ENCODE measurements at regions not wholly inside any gene's neighbourhood (a gene's known extent, or its start where the extent isn't known, plus 50 kb on each side); places are given as distances from the start of the nearest gene placed in this dataset.

DNA sequence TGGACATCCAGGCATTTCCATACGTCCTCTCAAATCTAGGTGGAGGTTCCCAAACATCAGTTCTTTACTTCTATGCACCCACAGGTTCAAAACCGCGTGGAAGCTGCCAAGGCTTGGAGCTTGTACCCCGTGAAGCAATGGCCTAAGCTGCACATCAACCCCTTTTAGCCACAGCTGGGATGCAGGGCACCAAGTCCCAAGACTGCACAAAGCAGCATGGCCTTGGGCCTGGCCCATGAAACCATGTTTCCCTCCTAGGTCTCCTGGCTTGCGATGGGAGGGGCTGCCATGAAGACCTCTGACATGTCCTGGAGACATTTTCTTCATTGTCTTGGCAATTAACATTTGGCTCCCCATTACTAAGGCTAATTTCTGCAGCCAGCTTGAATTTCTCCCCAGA, 88.9 kb upstream of the CBLN4 start:
- Histone ChIP-seq H3K36me3 (no peaks in the 10 kb centered on the region), H3K27me3 (ENCODE audit: low read depth) (no peaks in the 10 kb centered on the region), H3K4me1 (no peaks in the 10 kb centered on the region), H3K4me3 (no peak overlapping the region), H3K27ac (replicated peaks) (no peak overlapping the region), H3K9me3 (replicated peaks) (peaks cover 31% of the 10 kb centered on the region)
- TF ChIP-seq, protein P1, sequence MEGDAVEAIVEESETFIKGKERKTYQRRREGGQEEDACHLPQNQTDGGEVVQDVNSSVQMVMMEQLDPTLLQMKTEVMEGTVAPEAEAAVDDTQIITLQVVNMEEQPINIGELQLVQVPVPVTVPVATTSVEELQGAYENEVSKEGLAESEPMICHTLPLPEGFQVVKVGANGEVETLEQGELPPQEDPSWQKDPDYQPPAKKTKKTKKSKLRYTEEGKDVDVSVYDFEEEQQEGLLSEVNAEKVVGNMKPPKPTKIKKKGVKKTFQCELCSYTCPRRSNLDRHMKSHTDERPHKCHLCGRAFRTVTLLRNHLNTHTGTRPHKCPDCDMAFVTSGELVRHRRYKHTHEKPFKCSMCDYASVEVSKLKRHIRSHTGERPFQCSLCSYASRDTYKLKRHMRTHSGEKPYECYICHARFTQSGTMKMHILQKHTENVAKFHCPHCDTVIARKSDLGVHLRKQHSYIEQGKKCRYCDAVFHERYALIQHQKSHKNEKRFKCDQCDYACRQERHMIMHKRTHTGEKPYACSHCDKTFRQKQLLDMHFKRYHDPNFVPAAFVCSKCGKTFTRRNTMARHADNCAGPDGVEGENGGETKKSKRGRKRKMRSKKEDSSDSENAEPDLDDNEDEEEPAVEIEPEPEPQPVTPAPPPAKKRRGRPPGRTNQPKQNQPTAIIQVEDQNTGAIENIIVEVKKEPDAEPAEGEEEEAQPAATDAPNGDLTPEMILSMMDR (IDR thresholded peaks at IDR 0.05; ENCODE audit: borderline replicate concordance) = no peak
- no peak for DNase-seq
- intact Hi-C loops (cut with micrococcal nuclease) = no loop called here

DNA sequence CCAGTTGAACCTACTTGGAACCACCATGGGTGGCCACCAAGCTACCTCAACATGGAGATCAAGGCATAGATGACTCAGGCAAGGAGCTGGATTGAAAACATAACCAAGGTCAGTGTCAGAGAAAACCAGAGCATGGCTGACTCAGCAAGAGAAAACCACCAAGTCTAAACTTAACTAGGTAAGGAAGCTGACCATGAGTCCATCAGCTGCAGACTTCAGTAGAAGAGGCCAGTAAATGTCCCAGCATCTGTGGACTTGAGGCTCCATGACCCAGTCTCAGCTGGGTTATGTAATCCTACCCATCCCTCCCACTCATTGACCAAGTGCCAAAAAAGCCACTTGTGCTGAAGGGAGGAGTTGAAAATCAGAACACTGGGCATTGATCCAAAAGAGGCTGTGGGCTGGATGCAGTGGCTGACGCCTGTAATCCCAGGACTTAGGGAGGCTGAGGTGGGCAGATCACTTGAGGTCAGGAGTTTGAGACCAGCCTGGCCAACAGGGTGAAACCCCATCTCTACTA, 93.7 kb upstream of the CBLN4 start:
- Histone ChIP-seq H3K27ac (replicated peaks) (no peak overlapping the region), H3K4me1 (no peaks in the 10 kb centered on the region), H3K4me3 (no peak overlapping the region), H3K9me3 (replicated peaks) (peaks cover 36% of the 10 kb centered on the region), H3K27me3 (ENCODE audit: low read depth) (no peaks in the 10 kb centered on the region), H3K36me3 (no peaks in the 10 kb centered on the region)
- no peak for DNase-seq
- TF ChIP-seq, protein P1 (IDR thresholded peaks at IDR 0.05; ENCODE audit: borderline replicate concordance) = no peak
- intact Hi-C loops (cut with micrococcal nuclease) = no loop called here

DNA sequence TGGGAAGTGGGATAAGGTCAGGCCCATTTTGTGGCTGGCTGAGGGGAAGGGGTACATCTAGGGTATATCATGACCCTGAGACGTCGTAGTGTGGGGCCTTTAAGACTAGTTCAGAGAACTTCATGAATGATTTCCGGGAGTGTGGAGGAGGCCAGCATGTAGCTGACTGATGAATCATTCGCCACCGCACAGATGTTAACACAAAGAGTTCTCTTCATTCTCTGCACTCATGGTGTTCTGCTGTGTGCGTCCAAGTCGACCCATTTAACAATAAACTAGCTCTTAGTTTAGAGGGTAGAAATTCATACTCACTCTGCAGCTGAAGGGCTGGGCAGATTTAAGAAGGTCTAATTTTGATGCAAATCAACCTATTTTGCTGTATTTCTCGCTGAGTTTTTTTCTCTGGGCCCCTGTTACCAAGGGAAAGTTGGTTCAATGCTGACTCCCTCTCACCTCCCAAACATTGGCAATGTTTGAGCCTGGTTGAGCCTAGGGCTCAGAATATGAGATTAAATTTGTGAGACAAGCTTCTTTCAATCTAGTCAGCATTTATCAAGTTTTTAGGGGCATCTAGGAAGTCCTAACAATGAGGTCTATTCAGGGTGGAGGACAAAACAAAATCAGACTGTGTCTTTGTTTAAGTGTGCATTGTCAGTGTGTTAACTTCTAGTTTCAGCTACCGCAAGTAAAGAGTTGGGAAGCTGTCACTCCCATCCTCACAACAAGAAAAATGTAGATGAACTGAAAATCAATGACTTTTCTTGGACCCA, 106.8 kb upstream of the CBLN4 start:
- TF ChIP-seq, protein P1 (IDR thresholded peaks at IDR 0.05; ENCODE audit: borderline replicate concordance) = no peak
- no peaks in the 10 kb centered on the region for H3K36me3 ChIP-seq
- no peaks in the 10 kb centered on the region for H3K4me1 ChIP-seq
- H3K9me3 ChIP-seq (replicated peaks) = peaks cover 4% of the 10 kb centered on the region
- no peak overlapping the region for H3K4me3 ChIP-seq
- no peaks in the 10 kb centered on the region for H3K27me3 ChIP-seq (ENCODE audit: low read depth)
- no peak for DNase-seq
- intact Hi-C loops (cut with micrococcal nuclease) = no loop called here
- H3K27ac ChIP-seq (replicated peaks) = no peak overlapping the region

DNA sequence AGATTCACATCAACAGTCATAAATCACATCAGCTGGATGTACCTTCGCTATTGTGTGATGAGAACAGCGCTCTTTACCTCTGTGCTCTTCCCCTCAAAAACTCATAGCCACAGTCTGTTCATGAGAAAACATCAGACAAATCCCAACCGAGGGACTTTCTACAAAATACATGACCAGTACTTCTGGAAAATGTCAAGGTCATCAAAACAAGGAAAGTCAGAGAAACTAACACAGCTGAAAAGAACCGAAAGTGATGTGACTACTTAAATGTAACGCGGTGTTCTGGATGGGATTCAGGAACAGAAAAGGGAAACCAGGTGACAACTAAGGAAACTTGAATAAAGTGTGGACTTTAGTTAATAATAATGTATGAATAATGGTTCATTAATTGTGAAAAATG, 112.0 kb upstream of the CBLN4 start:
- Histone ChIP-seq H3K27ac (replicated peaks) (no peak overlapping the region), H3K36me3 (no peaks in the 10 kb centered on the region), H3K9me3 (replicated peaks) (peaks cover 4% of the 10 kb centered on the region), H3K4me1 (no peaks in the 10 kb centered on the region), H3K27me3 (ENCODE audit: low read depth) (no peaks in the 10 kb centered on the region), H3K4me3 (no peak overlapping the region)
- TF ChIP-seq, protein P1 (IDR thresholded peaks at IDR 0.05; ENCODE audit: borderline replicate concordance) = no peak
- DNase-seq = no peak
- intact Hi-C loops (cut with micrococcal nuclease) = no loop called here

DNA sequence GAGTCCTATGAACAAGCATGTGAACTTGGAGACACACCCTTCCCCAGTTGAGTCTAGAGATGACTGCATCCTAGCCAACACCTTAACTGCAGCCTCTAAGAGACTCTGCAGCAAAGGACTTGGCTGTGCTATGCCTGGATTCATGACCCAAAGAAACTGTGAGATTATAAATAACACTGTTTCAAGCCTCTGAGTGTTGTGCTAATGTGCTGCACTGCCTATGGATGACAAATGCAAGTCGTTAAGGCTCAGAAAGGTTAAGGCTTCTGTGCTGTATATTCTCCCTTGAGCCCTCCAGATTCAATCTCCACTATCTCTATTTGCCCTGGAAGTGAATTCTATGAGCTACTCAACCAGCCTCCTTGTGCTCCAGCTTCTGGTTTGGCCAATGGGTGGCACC, 116.5 kb upstream of the CBLN4 start:
- Histone ChIP-seq H3K4me3 (no peak overlapping the region), H3K9me3 (replicated peaks) (no peaks in the 10 kb centered on the region), H3K27me3 (ENCODE audit: low read depth) (no peaks in the 10 kb centered on the region), H3K4me1 (no peaks in the 10 kb centered on the region), H3K27ac (replicated peaks) (no peak overlapping the region), H3K36me3 (no peaks in the 10 kb centered on the region)
- intact Hi-C loops (cut with micrococcal nuclease) = no loop called here
- TF ChIP-seq, protein P1 (IDR thresholded peaks at IDR 0.05; ENCODE audit: borderline replicate concordance) = no peak
- no peak for DNase-seq
